Liver (tissue), 2 donors: ENCODE measurements at regions not wholly inside any gene's neighbourhood (a gene's known extent, or its start where the extent isn't known, plus 50 kb on each side); places are given as distances from the start of the nearest gene placed in this dataset.

ENCODE experiments used
- TF ChIP-seq, protein P1 (sequence below): fragments of 150-350 bp; IDR thresholded peaks from 2 replicates; pipeline ENCODE4 v1.5.1; 2017; ENCODE audit warnings: improper control_type of control experiment, low read depth, low read length; ENCODE audit not compliant: missing input control
- TF ChIP-seq, protein P2 (sequence below): IDR thresholded peaks from 2 replicates; pipeline ENCODE4 v1.6.1; 2016; ENCODE audit warnings: antibody characterized with exemption, mild to moderate bottlenecking
- donor health status: healthy.

DNA sequence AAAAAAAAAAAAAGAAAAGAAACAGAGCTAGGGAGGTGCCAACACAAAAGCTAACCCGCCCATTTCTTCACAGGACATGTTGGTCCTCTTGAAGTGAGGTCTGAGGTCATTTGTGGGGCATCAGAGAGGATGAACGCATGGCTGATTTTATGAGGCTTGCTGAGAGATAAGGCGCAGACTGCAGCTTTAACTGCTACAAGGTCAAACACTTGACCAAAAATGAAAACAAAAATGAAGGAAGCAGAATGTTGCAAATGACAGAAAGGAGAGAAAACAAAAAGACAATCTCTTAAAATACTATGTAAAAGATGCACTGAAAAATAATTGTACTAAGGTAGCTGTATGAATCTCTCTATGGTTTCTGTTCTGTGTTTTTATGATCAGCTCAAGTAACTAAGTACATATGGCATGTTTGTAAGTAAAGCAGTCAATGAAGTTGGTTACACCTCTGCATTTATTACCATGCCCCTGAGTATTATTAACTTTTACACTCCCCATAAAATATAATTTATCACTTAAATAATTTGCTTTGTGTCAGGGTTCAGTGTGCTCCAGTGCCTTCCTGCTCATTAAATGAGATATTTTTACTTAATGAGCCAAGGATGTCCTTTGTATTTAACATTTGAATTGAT is 249.1 kb upstream of the NR5A2 start:
- TF ChIP-seq, protein P1, sequence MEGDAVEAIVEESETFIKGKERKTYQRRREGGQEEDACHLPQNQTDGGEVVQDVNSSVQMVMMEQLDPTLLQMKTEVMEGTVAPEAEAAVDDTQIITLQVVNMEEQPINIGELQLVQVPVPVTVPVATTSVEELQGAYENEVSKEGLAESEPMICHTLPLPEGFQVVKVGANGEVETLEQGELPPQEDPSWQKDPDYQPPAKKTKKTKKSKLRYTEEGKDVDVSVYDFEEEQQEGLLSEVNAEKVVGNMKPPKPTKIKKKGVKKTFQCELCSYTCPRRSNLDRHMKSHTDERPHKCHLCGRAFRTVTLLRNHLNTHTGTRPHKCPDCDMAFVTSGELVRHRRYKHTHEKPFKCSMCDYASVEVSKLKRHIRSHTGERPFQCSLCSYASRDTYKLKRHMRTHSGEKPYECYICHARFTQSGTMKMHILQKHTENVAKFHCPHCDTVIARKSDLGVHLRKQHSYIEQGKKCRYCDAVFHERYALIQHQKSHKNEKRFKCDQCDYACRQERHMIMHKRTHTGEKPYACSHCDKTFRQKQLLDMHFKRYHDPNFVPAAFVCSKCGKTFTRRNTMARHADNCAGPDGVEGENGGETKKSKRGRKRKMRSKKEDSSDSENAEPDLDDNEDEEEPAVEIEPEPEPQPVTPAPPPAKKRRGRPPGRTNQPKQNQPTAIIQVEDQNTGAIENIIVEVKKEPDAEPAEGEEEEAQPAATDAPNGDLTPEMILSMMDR = no peak
- TF ChIP-seq, protein P2, sequence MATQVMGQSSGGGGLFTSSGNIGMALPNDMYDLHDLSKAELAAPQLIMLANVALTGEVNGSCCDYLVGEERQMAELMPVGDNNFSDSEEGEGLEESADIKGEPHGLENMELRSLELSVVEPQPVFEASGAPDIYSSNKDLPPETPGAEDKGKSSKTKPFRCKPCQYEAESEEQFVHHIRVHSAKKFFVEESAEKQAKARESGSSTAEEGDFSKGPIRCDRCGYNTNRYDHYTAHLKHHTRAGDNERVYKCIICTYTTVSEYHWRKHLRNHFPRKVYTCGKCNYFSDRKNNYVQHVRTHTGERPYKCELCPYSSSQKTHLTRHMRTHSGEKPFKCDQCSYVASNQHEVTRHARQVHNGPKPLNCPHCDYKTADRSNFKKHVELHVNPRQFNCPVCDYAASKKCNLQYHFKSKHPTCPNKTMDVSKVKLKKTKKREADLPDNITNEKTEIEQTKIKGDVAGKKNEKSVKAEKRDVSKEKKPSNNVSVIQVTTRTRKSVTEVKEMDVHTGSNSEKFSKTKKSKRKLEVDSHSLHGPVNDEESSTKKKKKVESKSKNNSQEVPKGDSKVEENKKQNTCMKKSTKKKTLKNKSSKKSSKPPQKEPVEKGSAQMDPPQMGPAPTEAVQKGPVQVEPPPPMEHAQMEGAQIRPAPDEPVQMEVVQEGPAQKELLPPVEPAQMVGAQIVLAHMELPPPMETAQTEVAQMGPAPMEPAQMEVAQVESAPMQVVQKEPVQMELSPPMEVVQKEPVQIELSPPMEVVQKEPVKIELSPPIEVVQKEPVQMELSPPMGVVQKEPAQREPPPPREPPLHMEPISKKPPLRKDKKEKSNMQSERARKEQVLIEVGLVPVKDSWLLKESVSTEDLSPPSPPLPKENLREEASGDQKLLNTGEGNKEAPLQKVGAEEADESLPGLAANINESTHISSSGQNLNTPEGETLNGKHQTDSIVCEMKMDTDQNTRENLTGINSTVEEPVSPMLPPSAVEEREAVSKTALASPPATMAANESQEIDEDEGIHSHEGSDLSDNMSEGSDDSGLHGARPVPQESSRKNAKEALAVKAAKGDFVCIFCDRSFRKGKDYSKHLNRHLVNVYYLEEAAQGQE = no peak
